ENCODE measurements at regions not wholly inside any gene's neighbourhood (a gene's known extent, or its start where the extent isn't known, plus 50 kb on each side); places are given as distances from the start of the nearest gene placed in this dataset.

DNA sequence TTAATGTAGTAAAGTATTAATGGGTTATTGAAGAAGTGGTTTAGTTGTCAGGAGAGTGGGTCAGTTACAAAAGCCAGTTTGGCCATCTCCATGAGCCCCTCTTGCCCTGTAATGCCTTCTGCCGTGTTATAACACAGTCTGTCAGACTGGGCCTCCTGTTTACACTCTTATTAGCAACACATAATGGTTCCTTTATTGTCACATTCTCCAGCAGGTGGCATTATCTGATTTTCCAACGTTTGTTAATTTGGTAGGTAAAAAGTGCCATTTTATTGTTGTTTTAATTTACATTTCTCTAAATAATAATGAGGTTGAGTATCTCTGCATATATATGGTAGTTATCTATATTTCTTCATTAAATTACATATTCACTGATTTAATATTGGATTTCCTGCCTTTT is 560.8 kb downstream of the FGF13 start:
- TF ChIP-seq, protein P1, sequence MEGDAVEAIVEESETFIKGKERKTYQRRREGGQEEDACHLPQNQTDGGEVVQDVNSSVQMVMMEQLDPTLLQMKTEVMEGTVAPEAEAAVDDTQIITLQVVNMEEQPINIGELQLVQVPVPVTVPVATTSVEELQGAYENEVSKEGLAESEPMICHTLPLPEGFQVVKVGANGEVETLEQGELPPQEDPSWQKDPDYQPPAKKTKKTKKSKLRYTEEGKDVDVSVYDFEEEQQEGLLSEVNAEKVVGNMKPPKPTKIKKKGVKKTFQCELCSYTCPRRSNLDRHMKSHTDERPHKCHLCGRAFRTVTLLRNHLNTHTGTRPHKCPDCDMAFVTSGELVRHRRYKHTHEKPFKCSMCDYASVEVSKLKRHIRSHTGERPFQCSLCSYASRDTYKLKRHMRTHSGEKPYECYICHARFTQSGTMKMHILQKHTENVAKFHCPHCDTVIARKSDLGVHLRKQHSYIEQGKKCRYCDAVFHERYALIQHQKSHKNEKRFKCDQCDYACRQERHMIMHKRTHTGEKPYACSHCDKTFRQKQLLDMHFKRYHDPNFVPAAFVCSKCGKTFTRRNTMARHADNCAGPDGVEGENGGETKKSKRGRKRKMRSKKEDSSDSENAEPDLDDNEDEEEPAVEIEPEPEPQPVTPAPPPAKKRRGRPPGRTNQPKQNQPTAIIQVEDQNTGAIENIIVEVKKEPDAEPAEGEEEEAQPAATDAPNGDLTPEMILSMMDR (IDR thresholded peaks at IDR 0.05; ENCODE audit: insufficient read depth, low read depth, low read length): no peak
- no peak for TF ChIP-seq EZH2 (IDR thresholded peaks at IDR 0.05; ENCODE audit: insufficient read depth, low read length)

Data from astrocyte (in vitro differentiated cells and primary cell).